ENCODE measurements at regions not wholly inside any gene's neighbourhood (a gene's known extent, or its start where the extent isn't known, plus 50 kb on each side); places are given as distances from the start of the nearest gene placed in this dataset.
"Not testable (repeated sequence)": the region's sequence is repeated elsewhere in the genome, so short reads cannot be mapped to it uniquely, and the experiment has no call there.

- no peak overlapping the region for H3K27ac ChIP-seq
- H3K4me1 ChIP-seq, result no peaks in the 10 kb centered on the region
- no peak overlapping the region for H3K4me3 ChIP-seq
- no peaks in the 10 kb centered on the region for H3K36me3 ChIP-seq
- H3K9me3 ChIP-seq, result peaks cover 0 to 13% of the 10 kb centered on the region in 2 donors
- no peak for DNase-seq (ENCODE audit: low spot score)
- no peaks in the 10 kb centered on the region for H3K27me3 ChIP-seq
- TF ChIP-seq CTCF (IDR thresholded peaks at IDR 0.05), result no peak
These were observed 57.2 kb upstream of the RHOJ start for GRCh38 chr14:63147018-63147417.

- no peaks in the 10 kb centered on the region for H3K9me3 ChIP-seq
These were observed 69.4 kb upstream of the RHOJ start for GRCh38 chr14:63134801-63135200.

GRCh38 chr14:63130531-63130930, 73.7 kb upstream of the RHOJ start:
- no peak overlapping the region for H3K27ac ChIP-seq
- no peak for TF ChIP-seq CTCF (IDR thresholded peaks at IDR 0.05)
- no peaks in the 10 kb centered on the region for H3K27me3 ChIP-seq
- no peak overlapping the region for H3K4me3 ChIP-seq
- DNase-seq (ENCODE audit: low spot score), result no peak
- no peaks in the 10 kb centered on the region for H3K36me3 ChIP-seq
- H3K9me3 ChIP-seq, result no peaks in the 10 kb centered on the region
- H3K4me1 ChIP-seq, result no peaks in the 10 kb centered on the region

More at GRCh38 chr14:63134801-63135200, 69.4 kb upstream of the RHOJ start:
- Histone ChIP-seq H3K27me3 (no peaks in the 10 kb centered on the region), H3K27ac (no peak overlapping the region), H3K4me3 (no peak overlapping the region), H3K4me1 (no peaks in the 10 kb centered on the region), H3K36me3 (no peaks in the 10 kb centered on the region)
- DNase-seq (ENCODE audit: low spot score), result no peak
- peak in 1 of 2 donors; percentile 29 for TF ChIP-seq CTCF (IDR thresholded peaks at IDR 0.05)

GRCh38 chr14:63106487-63106886, 61.2 kb upstream of the KCNH5 start:
- H3K27me3 ChIP-seq; DNase-seq (ENCODE audit: low spot score); H3K4me1 ChIP-seq; H3K9me3 ChIP-seq; H3K36me3 ChIP-seq; H3K27ac ChIP-seq; H3K4me3 ChIP-seq: not testable (repeated sequence)

GRCh38 chr14:63100552-63100951, 55.3 kb upstream of the KCNH5 start:
- no peak overlapping the region for H3K27ac ChIP-seq
- no peak for DNase-seq (ENCODE audit: low spot score)
- no peaks in the 10 kb centered on the region for H3K9me3 ChIP-seq
- H3K36me3 ChIP-seq, result no peaks in the 10 kb centered on the region
- H3K4me3 ChIP-seq, result no peak overlapping the region
- TF ChIP-seq CTCF (IDR thresholded peaks at IDR 0.05), result no peak
- no peaks in the 10 kb centered on the region for H3K27me3 ChIP-seq
- no peaks in the 10 kb centered on the region for H3K4me1 ChIP-seq

- no peak for TF ChIP-seq CTCF (IDR thresholded peaks at IDR 0.05)
- DNase-seq (ENCODE audit: low spot score), result no peak
- no peaks in the 10 kb centered on the region for H3K9me3 ChIP-seq
- no peaks in the 10 kb centered on the region for H3K27me3 ChIP-seq
- no peaks in the 10 kb centered on the region for H3K36me3 ChIP-seq
- no peak overlapping the region for H3K27ac ChIP-seq
- no peaks in the 10 kb centered on the region for H3K4me1 ChIP-seq
- H3K4me3 ChIP-seq, result no peak overlapping the region
These were observed 50.9 kb upstream of the KCNH5 start for GRCh38 chr14:63096186-63096585.
